HepG2 (cell line): ENCODE measurements at regions not wholly inside any gene's neighbourhood (a gene's known extent, or its start where the extent isn't known, plus 50 kb on each side); places are given as distances from the start of the nearest gene placed in this dataset.

Experiments
- ATAC-seq: fragments of 200-7000 bp; cut with Tn5 transposase; 3 replicates; pipeline ENCODE4 v1.9.1; 2020; ENCODE audit warnings: mild to moderate bottlenecking, moderate library complexity
- BruUV-seq: library from RNA; stranded (reverse); fragments of 400-500 nt; replicated peaks from 2 replicates; lab custom pipeline; 2021; lab: Mats Ljungman, UMichigan
- CTCF ChIA-PET: fragments of 300-600 bp; formaldehyde crosslinking; extraction: SDS; loops from one replicate; lab custom pipeline; 2021; ENCODE audit warnings: low total read pairs, inconsistent platforms, low intra/inter-chr PET ratio; lab: Yijun Ruan, JAX
- POLR2A ChIA-PET: fragments of 350-600 bp; sonication (Branson Sonifier 250); formaldehyde crosslinking; loops from one replicate; lab custom pipeline; 2020; ENCODE audit warnings: antibody characterized with exemption, inconsistent platforms; lab: Yijun Ruan, JAX
- DNase-seq: peaks from one replicate; pipeline ENCODE4 v3.0.0-alpha.2; 2015; ENCODE audit warnings: low spot score
- FAIRE-seq: peaks from 3 replicates; lab custom pipeline; 2011; peaks lifted over from hg19 to GRCh38; lab: Jason Lieb, UNC
- H2AFZ ChIP-seq: one replicate; pipeline ENCODE4 v1.6.1; 2011; ENCODE audit warnings: low read length, inconsistent platforms
- H3K27ac ChIP-seq: fragments of 300-600 bp; 3 replicates; pipeline ENCODE4 v1.8.0; 2011; ENCODE audit warnings: mixed run types, mild to moderate bottlenecking, mixed read lengths, low read length, inconsistent platforms; ENCODE audit not compliant: insufficient read depth; ENCODE audit errors: extremely low read length
- H3K27me3 ChIP-seq, 2 experiments: fragments of 200-600 bp in 1 of 2; 2 replicates in 1 of 2; 3 replicates in 1 of 2; pipeline versions ENCODE4 v1.6.0 to v1.8.0; 2011; ENCODE audit warnings: low read length in 2 of 2, mild to moderate bottlenecking in 2 of 2, moderate library complexity in 2 of 2, inconsistent platforms in 1 of 2; ENCODE audit not compliant: insufficient read depth in 2 of 2, control insufficient read depth in 1 of 2
- H3K36me3 ChIP-seq, 2 experiments: fragments of 200-600 bp in 1 of 2; replicated peaks in 1 of 2; 2 replicates in 1 of 2; 3 replicates in 1 of 2; pipeline versions ENCODE4 v1.5.1 to v1.8.0; 2011; ENCODE audit warnings: low read length in 2 of 2, inconsistent platforms in 1 of 2; ENCODE audit not compliant: insufficient read depth in 2 of 2, control insufficient read depth in 1 of 2
- H3K4me1 ChIP-seq: 2 replicates; pipeline ENCODE4 v1.5.1; 2012; ENCODE audit warnings: low read length, inconsistent platforms; ENCODE audit not compliant: insufficient read depth
- H3K4me2 ChIP-seq: 2 replicates; pipeline ENCODE4 v1.6.0; 2011; ENCODE audit warnings: low read depth, low read length, inconsistent platforms
- H3K4me3 ChIP-seq, 3 experiments: fragments of 200-600 bp in 1 of 3; sonication (generic), shearing (Covaris generic) in 1 of 3; replicated peaks in 1 of 3; 2 replicates each; pipeline ENCODE4 v1.5.1; 2011 to 2016; ENCODE audit warnings: low read length in 3 of 3, inconsistent platforms in 2 of 3, low read depth in 2 of 3, mild to moderate bottlenecking in 2 of 3, control low read depth in 1 of 3, mixed read lengths in 1 of 3; ENCODE audit not compliant: insufficient read depth in 1 of 3
- H3K79me2 ChIP-seq: one replicate; pipeline ENCODE4 v1.6.1; 2011; ENCODE audit warnings: low read length, inconsistent platforms; ENCODE audit not compliant: insufficient read depth
- H3K9ac ChIP-seq: 2 replicates; pipeline ENCODE4 v1.6.0; 2011; ENCODE audit warnings: mild to moderate bottlenecking, low read depth, low read length, inconsistent platforms; ENCODE audit not compliant: insufficient read depth
- H3K9me3 ChIP-seq: 2 replicates; pipeline ENCODE4 v1.5.1; 2012; ENCODE audit warnings: mild to moderate bottlenecking, low read length
- H4K20me1 ChIP-seq: 2 replicates; pipeline ENCODE4 v1.6.0; 2011; ENCODE audit warnings: inconsistent platforms, mild to moderate bottlenecking, low read length, moderate library complexity; ENCODE audit not compliant: insufficient read depth
- ATRX ChIP-seq: sonication (generic); formaldehyde crosslinking; IDR thresholded peaks from 2 replicates; pipeline ENCODE4 v1.4.0; 2020; ENCODE audit warnings: missing genetic modification reagents, borderline replicate concordance
- CERS6 ChIP-seq: sonication (generic); formaldehyde crosslinking; IDR thresholded peaks from 2 replicates; pipeline ENCODE4 v1.5.0; 2020; ENCODE audit warnings: missing genetic modification reagents
- ELF1 ChIP-seq: sonication (generic); formaldehyde crosslinking; IDR thresholded peaks from 2 replicates; pipeline ENCODE4 v1.4.0; 2020; ENCODE audit warnings: missing genetic modification reagents
- HNRNPLL ChIP-seq: fragments of 200-400 bp; formaldehyde crosslinking; IDR thresholded peaks from 2 replicates; pipeline ENCODE4 v1.6.1; 2017; ENCODE audit warnings: mild to moderate bottlenecking, low read depth, low read length; ENCODE audit not compliant: poor library complexity, severe bottlenecking
- MYNN ChIP-seq: sonication (generic); formaldehyde crosslinking; IDR thresholded peaks from 2 replicates; pipeline ENCODE4 v1.4.0; 2020; ENCODE audit warnings: mild to moderate bottlenecking, low read depth, missing genetic modification reagents
- NKX3-1 ChIP-seq: sonication (generic); formaldehyde crosslinking; IDR thresholded peaks from 2 replicates; pipeline ENCODE4 v1.5.0; 2020; ENCODE audit warnings: missing genetic modification reagents
- RBM39 ChIP-seq: fragments of 200-400 bp; formaldehyde crosslinking; IDR thresholded peaks from one replicate; pipeline ENCODE4 v1.6.1; 2018; ENCODE audit warnings: antibody characterized with exemption, mild to moderate bottlenecking, low read depth, low read length; ENCODE audit not compliant: poor library complexity, severe bottlenecking
- ZNF33B ChIP-seq: sonication (generic); formaldehyde crosslinking; IDR thresholded peaks from 2 replicates; pipeline ENCODE4 v1.5.1; 2020; ENCODE audit warnings: mild to moderate bottlenecking, missing genetic modification reagents
- ZNF652 ChIP-seq: IDR thresholded peaks from 2 replicates; pipeline ENCODE4 v1.6.1; 2016; ENCODE audit warnings: low read depth, borderline replicate concordance
- ZNF773 ChIP-seq: sonication (generic); formaldehyde crosslinking; IDR thresholded peaks from 2 replicates; pipeline ENCODE4 v1.4.0; 2020; ENCODE audit warnings: missing genetic modification reagents, borderline replicate concordance
- WGBS: methylation state at CpG from one replicate; pipeline ENCODE4 v1.1.6; 2017; ENCODE audit warnings: low lambda C conversion rate; 5-methylcytosine and 5-hydroxymethylcytosine counted together
- in situ Hi-C: cut with HindIII; loops from 2 replicates; pipeline ENCODE4 v1.10.0; 2017; ENCODE audit warnings: low pct_unique_long_range_greater_than_20kb; ENCODE audit not compliant: extremely low pct_ligation_motif_present
- intact Hi-C: fragments of 100-400 bp; cut with micrococcal nuclease; formaldehyde crosslinking; loops from one replicate; pipeline ENCODE4 v1.10.0; 2022; ENCODE audit not compliant: unreplicated experiment
- TF ChIP-seq, protein P1 (sequence below): sonication (generic); formaldehyde crosslinking; IDR thresholded peaks from 2 replicates; pipeline ENCODE4 v1.9.0; 2021; ENCODE audit warnings: missing genetic modification reagents, borderline replicate concordance

DNA sequence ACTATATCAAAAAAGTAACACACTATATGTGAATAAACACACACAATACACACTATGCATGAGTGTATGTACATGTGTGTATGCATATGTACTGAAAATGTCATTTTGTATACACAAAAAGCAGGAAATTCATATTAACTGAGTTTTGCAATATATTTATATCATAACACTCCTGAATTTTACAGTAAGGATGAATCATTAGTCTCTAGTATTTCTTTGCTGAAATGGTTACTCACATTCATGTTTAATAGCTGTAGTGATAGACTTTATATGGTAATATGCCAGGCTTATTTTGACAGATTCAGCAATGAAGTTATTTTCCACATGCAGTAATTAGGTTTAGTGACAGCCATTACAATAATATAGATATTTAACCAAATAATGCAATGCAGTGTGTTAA is 1216.2 kb upstream of the CITED2 start:
- BruUV-seq: no TSS peak
- in situ Hi-C loops (no loop called here), intact Hi-C loops (no loop called here)
- no peak for DNase-seq
- no peak overlapping the region for H3K4me2 ChIP-seq
- H3K4me3 ChIP-seq: no peak overlapping the region
- H2AFZ ChIP-seq: no peak overlapping the region
- no peaks in the 10 kb centered on the region for H3K4me1 ChIP-seq
- POLR2A ChIA-PET: no interaction called here
- no peak overlapping the region for H3K27ac ChIP-seq
- no peaks in the 10 kb centered on the region for H3K36me3 ChIP-seq
- no peaks in the 10 kb centered on the region for H4K20me1 ChIP-seq
- CTCF ChIA-PET: no interaction called here
- H3K79me2 ChIP-seq: no peaks in the 10 kb centered on the region
- no peak for FAIRE-seq
- TF ChIP-seq ATRX (no peak), NKX3-1 (CRISPR knock-in tag) (no peak), ELF1 (no peak), HNRNPLL (no peak)
- TF ChIP-seq, protein P1, sequence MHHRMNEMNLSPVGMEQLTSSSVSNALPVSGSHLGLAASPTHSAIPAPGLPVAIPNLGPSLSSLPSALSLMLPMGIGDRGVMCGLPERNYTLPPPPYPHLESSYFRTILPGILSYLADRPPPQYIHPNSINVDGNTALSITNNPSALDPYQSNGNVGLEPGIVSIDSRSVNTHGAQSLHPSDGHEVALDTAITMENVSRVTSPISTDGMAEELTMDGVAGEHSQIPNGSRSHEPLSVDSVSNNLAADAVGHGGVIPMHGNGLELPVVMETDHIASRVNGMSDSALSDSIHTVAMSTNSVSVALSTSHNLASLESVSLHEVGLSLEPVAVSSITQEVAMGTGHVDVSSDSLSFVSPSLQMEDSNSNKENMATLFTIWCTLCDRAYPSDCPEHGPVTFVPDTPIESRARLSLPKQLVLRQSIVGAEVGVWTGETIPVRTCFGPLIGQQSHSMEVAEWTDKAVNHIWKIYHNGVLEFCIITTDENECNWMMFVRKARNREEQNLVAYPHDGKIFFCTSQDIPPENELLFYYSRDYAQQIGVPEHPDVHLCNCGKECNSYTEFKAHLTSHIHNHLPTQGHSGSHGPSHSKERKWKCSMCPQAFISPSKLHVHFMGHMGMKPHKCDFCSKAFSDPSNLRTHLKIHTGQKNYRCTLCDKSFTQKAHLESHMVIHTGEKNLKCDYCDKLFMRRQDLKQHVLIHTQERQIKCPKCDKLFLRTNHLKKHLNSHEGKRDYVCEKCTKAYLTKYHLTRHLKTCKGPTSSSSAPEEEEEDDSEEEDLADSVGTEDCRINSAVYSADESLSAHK (CRISPR knock-in tag): no peak
- H3K9ac ChIP-seq: no peak overlapping the region
- no peaks in the 10 kb centered on the region for H3K27me3 ChIP-seq
- H3K9me3 ChIP-seq: peaks cover 84% of the 10 kb centered on the region
- no peak for ATAC-seq

- Histone ChIP-seq H3K9ac (no peak overlapping the region), H3K27me3 (no peaks in the 10 kb centered on the region), H3K36me3 (no peaks in the 10 kb centered on the region), H4K20me1 (no peaks in the 10 kb centered on the region), H3K4me1 (no peaks in the 10 kb centered on the region), H3K4me2 (no peak overlapping the region), H3K4me3 (no peak overlapping the region), H3K27ac (no peak overlapping the region), H3K9me3 (peaks cover 64% of the 10 kb centered on the region), H2AFZ (no peak overlapping the region), H3K79me2 (no peaks in the 10 kb centered on the region)
- ChIA-PET POLR2A (no interaction called here), CTCF (no interaction called here)
- no peak for ATAC-seq
- no peak for DNase-seq
- FAIRE-seq: no peak
- WGBS: 1% methylated on average over 3 of the region's 3 CpGs
- BruUV-seq: no TSS peak
- intact Hi-C loops: no loop called here
- in situ Hi-C loops: no loop called here
- TF ChIP-seq MYNN (CRISPR knock-in tag) (no peak), ZNF652 (no peak), ZNF773 (CRISPR knock-in tag) (no peak), ZNF33B (CRISPR knock-in tag) (no peak), RBM39 (no peak), CERS6 (no peak)
Measured at GRCh38 chr6:140586426-140587061, 1212.1 kb upstream of the CITED2 start.
